ENCODE measurements at regions not wholly inside any gene's neighbourhood (a gene's known extent, or its start where the extent isn't known, plus 50 kb on each side); places are given as distances from the start of the nearest gene placed in this dataset.

- no peak for TF ChIP-seq CTCF (IDR thresholded peaks at IDR 0.05; ENCODE audit: low read depth, low read length, poor library complexity, severe bottlenecking)
- TF ChIP-seq EZH2phosphoT487 (IDR thresholded peaks at IDR 0.05; ENCODE audit: borderline replicate concordance, low read length) = no peak
Observed at GRCh38 chr5:71976449-71976848, 130.8 kb upstream of the MAP1B start.

Measured in DOHH2 (cell line).